CD4-positive, CD25-positive, alpha-beta regulatory T cell (primary cell): ENCODE measurements at regions not wholly inside any gene's neighbourhood (a gene's known extent, or its start where the extent isn't known, plus 50 kb on each side); places are given as distances from the start of the nearest gene placed in this dataset.

Experiments
- ATAC-seq, 2 donors: fragments of 150-1000 bp; cut with Tn5 transposase; one replicate each; pipeline ENCODE4 v1.10.0; 2021; ENCODE audit warnings: low read depth in 2 of 2, moderate number of reproducible peaks in 2 of 2, moderate library complexity in 1 of 2
- DNase-seq, 3 donors: peaks; one replicate each; pipeline versions ENCODE4 v3.0.0 to v3.0.0-alpha.2; 2012 to 2022; ENCODE audit warnings: mixed read lengths in 1 of 3
- H3K27ac ChIP-seq: one replicate; pipeline ENCODE4 v1.7.0; 2013; ENCODE audit warnings: mild to moderate bottlenecking, low read length; ENCODE audit not compliant: insufficient read depth, poor library complexity, severe bottlenecking
- H3K27me3 ChIP-seq: one replicate; pipeline ENCODE4 v1.7.0; 2013; ENCODE audit warnings: low read length; ENCODE audit not compliant: control insufficient read depth, insufficient read depth
- H3K36me3 ChIP-seq: one replicate; pipeline ENCODE4 v1.7.0; 2013; ENCODE audit warnings: mild to moderate bottlenecking, low read length, moderate library complexity; ENCODE audit not compliant: control insufficient read depth, insufficient read depth
- H3K4me1 ChIP-seq: 2 replicates; pipeline ENCODE4 v1.7.0; 2013; ENCODE audit warnings: mild to moderate bottlenecking, low read length; ENCODE audit not compliant: insufficient read depth, control insufficient read depth, poor library complexity, severe bottlenecking
- H3K4me3 ChIP-seq: one replicate; pipeline ENCODE4 v1.7.0; 2013; ENCODE audit warnings: low read depth, mild to moderate bottlenecking, low read length, moderate library complexity
- H3K9me3 ChIP-seq, 2 experiments: 1 replicate in 1 of 2; 2 replicates in 1 of 2; pipeline ENCODE4 v1.7.0; 2013; ENCODE audit warnings: low read length in 2 of 2, mild to moderate bottlenecking in 1 of 2, moderate library complexity in 1 of 2; ENCODE audit not compliant: control insufficient read depth in 2 of 2
- H3K27ac Mint-ChIP-seq, 3 donors: one replicate each; pipeline ENCODE4 v1.8.0; 2020 to 2022; ENCODE audit warnings: mild to moderate bottlenecking in 3 of 3, mixed read lengths in 3 of 3, moderate library complexity in 2 of 3
- H3K27me3 Mint-ChIP-seq: one replicate; pipeline ENCODE4 v1.8.0; 2022; ENCODE audit warnings: mild to moderate bottlenecking, mixed read lengths
- H3K36me3 Mint-ChIP-seq: one replicate; pipeline ENCODE4 v1.8.0; 2020; ENCODE audit warnings: mixed read lengths
- H3K4me1 Mint-ChIP-seq, 4 donors: one replicate each; pipeline ENCODE4 v1.8.0; 2020 to 2022; ENCODE audit warnings: mixed read lengths in 4 of 4, mild to moderate bottlenecking in 1 of 4
- H3K4me3 Mint-ChIP-seq, 4 donors: one replicate each; pipeline ENCODE4 v1.8.0; 2020 to 2022; ENCODE audit warnings: mild to moderate bottlenecking in 4 of 4, mixed read lengths in 4 of 4, moderate library complexity in 3 of 4
- H3K9me3 Mint-ChIP-seq, 7 donors: one replicate each; pipeline ENCODE4 v1.8.0; 2020 to 2022; ENCODE audit warnings: mixed read lengths in 7 of 7, mild to moderate bottlenecking in 3 of 7, moderate library complexity in 2 of 7

GRCh38 chr2:6676776-6677175, 188.9 kb downstream of the CMPK2 start:
- no peaks in the 10 kb centered on the region for H3K27me3 ChIP-seq
- H3K4me1 ChIP-seq, result no peaks in the 10 kb centered on the region
- Mint-ChIP-seq H3K36me3 (no peaks in the 10 kb centered on the region), H3K9me3 (no peaks in the 10 kb centered on the region), H3K4me1 (no peaks in the 10 kb centered on the region), H3K27ac (no peak overlapping the region), H3K27me3 (no peaks in the 10 kb centered on the region), H3K4me3 (no peak overlapping the region)
- no peak overlapping the region for H3K4me3 ChIP-seq
- ATAC-seq (no peak), DNase-seq (no peak)
- no peaks in the 10 kb centered on the region for H3K9me3 ChIP-seq
- H3K27ac ChIP-seq, result no peak overlapping the region
- no peaks in the 10 kb centered on the region for H3K36me3 ChIP-seq

GRCh38 chr2:6679471-6679870, 186.2 kb downstream of the CMPK2 start:
- DNase-seq (no peak), ATAC-seq (no peak)
- no peak overlapping the region for H3K4me3 Mint-ChIP-seq
- no peak overlapping the region for H3K4me3 ChIP-seq
- H3K27ac ChIP-seq, result no peak overlapping the region
- no peaks in the 10 kb centered on the region for H3K27me3 Mint-ChIP-seq
- no peaks in the 10 kb centered on the region for H3K4me1 Mint-ChIP-seq
- no peaks in the 10 kb centered on the region for H3K4me1 ChIP-seq
- peaks cover 0 to 1% (median 0%) of the 10 kb centered on the region in 7 donors for H3K9me3 Mint-ChIP-seq
- no peaks in the 10 kb centered on the region for H3K9me3 ChIP-seq
- H3K36me3 Mint-ChIP-seq, result no peaks in the 10 kb centered on the region
- no peaks in the 10 kb centered on the region for H3K36me3 ChIP-seq
- H3K27me3 ChIP-seq, result no peaks in the 10 kb centered on the region
- no peak overlapping the region for H3K27ac Mint-ChIP-seq

- H3K4me3 Mint-ChIP-seq, result no peak overlapping the region
- no peak overlapping the region for H3K4me3 ChIP-seq
- no peak overlapping the region for H3K27ac ChIP-seq
- no peaks in the 10 kb centered on the region for H3K4me1 Mint-ChIP-seq
- H3K27me3 ChIP-seq, result no peaks in the 10 kb centered on the region
- H3K36me3 ChIP-seq, result no peaks in the 10 kb centered on the region
- no peaks in the 10 kb centered on the region for H3K9me3 ChIP-seq
- H3K27me3 Mint-ChIP-seq, result no peaks in the 10 kb centered on the region
- peaks cover 0 to 3% (median 0%) of the 10 kb centered on the region in 7 donors for H3K9me3 Mint-ChIP-seq
- DNase-seq (no peak), ATAC-seq (no peak)
- no peak overlapping the region for H3K27ac Mint-ChIP-seq
- no peaks in the 10 kb centered on the region for H3K36me3 Mint-ChIP-seq
- no peaks in the 10 kb centered on the region for H3K4me1 ChIP-seq
Measured at GRCh38 chr2:6683516-6683915, 182.2 kb downstream of the CMPK2 start.

GRCh38 chr2:6685447-6685846, 180.3 kb downstream of the CMPK2 start:
- H3K36me3 ChIP-seq, result no peaks in the 10 kb centered on the region
- H3K9me3 ChIP-seq, result no peaks in the 10 kb centered on the region
- ATAC-seq (no peak), DNase-seq (no peak)
- no peaks in the 10 kb centered on the region for H3K4me1 Mint-ChIP-seq
- no peaks in the 10 kb centered on the region for H3K36me3 Mint-ChIP-seq
- no peak overlapping the region for H3K27ac ChIP-seq
- H3K27me3 ChIP-seq, result no peaks in the 10 kb centered on the region
- H3K4me1 ChIP-seq, result no peaks in the 10 kb centered on the region
- no peak overlapping the region for H3K4me3 ChIP-seq
- no peaks in the 10 kb centered on the region for H3K27me3 Mint-ChIP-seq
- H3K9me3 Mint-ChIP-seq, result peaks cover 0 to 3% (median 0%) of the 10 kb centered on the region in 7 donors
- no peak overlapping the region for H3K27ac Mint-ChIP-seq
- no peak overlapping the region for H3K4me3 Mint-ChIP-seq

- no peaks in the 10 kb centered on the region for H3K36me3 ChIP-seq
- no peak overlapping the region for H3K4me3 ChIP-seq
- no peak overlapping the region for H3K27ac ChIP-seq
- no peaks in the 10 kb centered on the region for H3K4me1 ChIP-seq
- no peaks in the 10 kb centered on the region for H3K36me3 Mint-ChIP-seq
- H3K27me3 ChIP-seq, result no peaks in the 10 kb centered on the region
- peaks cover 0 to 2% (median 0%) of the 10 kb centered on the region in 7 donors for H3K9me3 Mint-ChIP-seq
- no peak overlapping the region for H3K4me3 Mint-ChIP-seq
- no peak for ATAC-seq
- H3K4me1 Mint-ChIP-seq, result no peaks in the 10 kb centered on the region
- H3K27me3 Mint-ChIP-seq, result no peaks in the 10 kb centered on the region
- H3K27ac Mint-ChIP-seq, result no peak overlapping the region
- DNase-seq, result no peak
- H3K9me3 ChIP-seq, result no peaks in the 10 kb centered on the region
Measured at GRCh38 chr2:6692056-6692455, 173.7 kb downstream of the CMPK2 start.

GRCh38 chr2:6692819-6693218, 172.9 kb downstream of the CMPK2 start:
- H3K36me3 ChIP-seq, result no peaks in the 10 kb centered on the region
- peaks cover 0 to 2% (median 0%) of the 10 kb centered on the region in 7 donors for H3K9me3 Mint-ChIP-seq
- H3K4me3 ChIP-seq, result no peak overlapping the region
- H3K4me3 Mint-ChIP-seq, result no peak overlapping the region
- ATAC-seq (no peak), DNase-seq (no peak)
- H3K36me3 Mint-ChIP-seq, result no peaks in the 10 kb centered on the region
- no peak overlapping the region for H3K27ac Mint-ChIP-seq
- no peaks in the 10 kb centered on the region for H3K9me3 ChIP-seq
- no peaks in the 10 kb centered on the region for H3K4me1 ChIP-seq
- no peaks in the 10 kb centered on the region for H3K27me3 ChIP-seq
- no peak overlapping the region for H3K27ac ChIP-seq
- H3K4me1 Mint-ChIP-seq, result no peaks in the 10 kb centered on the region
- H3K27me3 Mint-ChIP-seq, result no peaks in the 10 kb centered on the region

GRCh38 chr2:6694555-6694954, 171.2 kb downstream of the CMPK2 start:
- Histone ChIP-seq H3K9me3 (no peaks in the 10 kb centered on the region), H3K27ac (no peak overlapping the region), H3K4me1 (no peaks in the 10 kb centered on the region), H3K36me3 (no peaks in the 10 kb centered on the region), H3K27me3 (no peaks in the 10 kb centered on the region), H3K4me3 (no peak overlapping the region)
- Mint-ChIP-seq H3K36me3 (no peaks in the 10 kb centered on the region), H3K4me1 (no peaks in the 10 kb centered on the region), H3K27ac (no peak overlapping the region), H3K9me3 (peaks cover 0 to 5% (median 0%) of the 10 kb centered on the region in 7 donors), H3K27me3 (no peaks in the 10 kb centered on the region), H3K4me3 (no peak overlapping the region)
- ATAC-seq (no peak), DNase-seq (no peak)

GRCh38 chr2:6700335-6700734, 165.4 kb downstream of the CMPK2 start:
- Mint-ChIP-seq H3K27ac (no peak overlapping the region), H3K4me3 (no peak overlapping the region), H3K36me3 (no peaks in the 10 kb centered on the region), H3K27me3 (no peaks in the 10 kb centered on the region), H3K4me1 (no peaks in the 10 kb centered on the region), H3K9me3 (peaks cover 0 to 19% (median 5%) of the 10 kb centered on the region in 7 donors)
- ATAC-seq (no peak), DNase-seq (no peak)
- no peaks in the 10 kb centered on the region for H3K4me1 ChIP-seq
- H3K27ac ChIP-seq, result no peak overlapping the region
- H3K36me3 ChIP-seq, result no peaks in the 10 kb centered on the region
- no peak overlapping the region for H3K4me3 ChIP-seq
- no peaks in the 10 kb centered on the region for H3K27me3 ChIP-seq
- H3K9me3 ChIP-seq, result peaks cover 0 to 7% of the 10 kb centered on the region in 2 experiments
